ENCODE measurements at regions not wholly inside any gene's neighbourhood (a gene's known extent, or its start where the extent isn't known, plus 50 kb on each side); places are given as distances from the start of the nearest gene placed in this dataset.

DNA sequence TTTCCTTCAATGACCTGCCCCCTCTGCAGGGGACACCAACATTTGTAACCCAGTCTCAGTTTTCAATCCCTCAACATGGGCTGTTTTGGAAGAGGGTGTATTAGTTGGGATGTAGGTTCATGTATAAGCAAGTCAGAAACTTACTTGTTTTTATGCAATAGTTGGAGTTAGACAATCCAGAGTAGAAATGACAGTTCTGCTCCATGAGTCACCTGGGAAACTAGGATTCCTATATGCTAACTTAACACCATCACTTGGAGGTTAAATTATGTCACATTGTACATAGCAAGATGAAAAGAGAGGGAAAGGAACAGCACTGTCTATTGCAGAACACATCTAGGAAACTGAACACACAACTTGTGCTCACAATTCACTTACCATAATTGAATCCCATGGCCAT lies 436.4 kb downstream of the RFC3 start:
- BruUV-seq (replicated peaks) = no TSS peak
- dilution Hi-C loops (cut with MboI; ENCODE audit: extremely low pct_ligation_motif_present, low sequenced_read_pairs) (no loop called here), intact Hi-C loops (cut with micrococcal nuclease) (no loop called here)
- POLR2A ChIA-PET = no interaction called here
- Histone ChIP-seq H3K9me1 (replicated peaks; ENCODE audit: control insufficient read depth, extremely low read depth, insufficient read depth, low read length) (no peaks in the 10 kb centered on the region), H4K20me1 (replicated peaks; ENCODE audit: control insufficient read depth, extremely low read depth, insufficient read depth, low read length) (no peaks in the 10 kb centered on the region), H3K9ac (replicated peaks; ENCODE audit: extremely low read depth, insufficient read depth, low read length) (no peak overlapping the region), H3K79me2 (ENCODE audit: control insufficient read depth, insufficient read depth, low read length) (no peaks in the 10 kb centered on the region), H3K27ac (ENCODE audit: insufficient read depth, low read depth, low read length) (no peak overlapping the region), H2AFZ (ENCODE audit: low read depth, low read length) (no peak overlapping the region), H3K4me2 (ENCODE audit: insufficient read depth, low read length) (no peak overlapping the region), H3K9me3 (replicated peaks; ENCODE audit: control insufficient read depth, insufficient read depth, low read length) (no peaks in the 10 kb centered on the region), H3K4me1 (ENCODE audit: control insufficient read depth, extremely low read depth, insufficient read depth, low read length) (no peaks in the 10 kb centered on the region), H3K4me3 (replicated peaks in 1 of 3; ENCODE audit: insufficient read depth in 1 of 3, low read depth in 1 of 3, low read length in 3 of 3) (no peak overlapping the region), H3K36me3 (ENCODE audit: control insufficient read depth in 2 of 2, extremely low read depth in 1 of 2, insufficient read depth in 2 of 2, low read length in 2 of 2) (no peaks in the 10 kb centered on the region), H3K27me3 (ENCODE audit: control insufficient read depth in 2 of 2, insufficient read depth in 2 of 2, low read length in 2 of 2) (no peaks in the 10 kb centered on the region)
- TF ChIP-seq GATA2 (IDR thresholded peaks at IDR 0.05; ENCODE audit: insufficient read depth, insufficient read length, low read depth, low read length) = no peak
- TF ChIP-seq, protein P1, sequence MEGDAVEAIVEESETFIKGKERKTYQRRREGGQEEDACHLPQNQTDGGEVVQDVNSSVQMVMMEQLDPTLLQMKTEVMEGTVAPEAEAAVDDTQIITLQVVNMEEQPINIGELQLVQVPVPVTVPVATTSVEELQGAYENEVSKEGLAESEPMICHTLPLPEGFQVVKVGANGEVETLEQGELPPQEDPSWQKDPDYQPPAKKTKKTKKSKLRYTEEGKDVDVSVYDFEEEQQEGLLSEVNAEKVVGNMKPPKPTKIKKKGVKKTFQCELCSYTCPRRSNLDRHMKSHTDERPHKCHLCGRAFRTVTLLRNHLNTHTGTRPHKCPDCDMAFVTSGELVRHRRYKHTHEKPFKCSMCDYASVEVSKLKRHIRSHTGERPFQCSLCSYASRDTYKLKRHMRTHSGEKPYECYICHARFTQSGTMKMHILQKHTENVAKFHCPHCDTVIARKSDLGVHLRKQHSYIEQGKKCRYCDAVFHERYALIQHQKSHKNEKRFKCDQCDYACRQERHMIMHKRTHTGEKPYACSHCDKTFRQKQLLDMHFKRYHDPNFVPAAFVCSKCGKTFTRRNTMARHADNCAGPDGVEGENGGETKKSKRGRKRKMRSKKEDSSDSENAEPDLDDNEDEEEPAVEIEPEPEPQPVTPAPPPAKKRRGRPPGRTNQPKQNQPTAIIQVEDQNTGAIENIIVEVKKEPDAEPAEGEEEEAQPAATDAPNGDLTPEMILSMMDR (IDR thresholded peaks at IDR 0.05; ENCODE audit: extremely low read depth in 1 of 2, insufficient read depth in 1 of 2, low read depth in 1 of 2, low read length in 2 of 2) = no peak
- no peak for TF ChIP-seq FOS (IDR thresholded peaks at IDR 0.05; ENCODE audit: borderline replicate concordance, insufficient read depth, low read length)
- TF ChIP-seq MYC (IDR thresholded peaks at IDR 0.05; ENCODE audit: low read depth, low read length) = no peak
- no peak for TF ChIP-seq POLR2A (IDR thresholded peaks at IDR 0.05; ENCODE audit: low read depth, low read length)
- TF ChIP-seq JUN (IDR thresholded peaks at IDR 0.05; ENCODE audit: borderline replicate concordance, insufficient read depth, insufficient read length, low read depth) = no peak
- TF ChIP-seq, protein P2, sequence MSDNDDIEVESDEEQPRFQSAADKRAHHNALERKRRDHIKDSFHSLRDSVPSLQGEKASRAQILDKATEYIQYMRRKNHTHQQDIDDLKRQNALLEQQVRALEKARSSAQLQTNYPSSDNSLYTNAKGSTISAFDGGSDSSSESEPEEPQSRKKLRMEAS (IDR thresholded peaks at IDR 0.05; ENCODE audit: insufficient read depth, insufficient read length) = no peak
- TF ChIP-seq POLR2AphosphoS5 (IDR thresholded peaks at IDR 0.05; ENCODE audit: insufficient read depth, low read depth, low read length) = no peak
- no peak for TF ChIP-seq EZH2 (IDR thresholded peaks at IDR 0.05; ENCODE audit: borderline replicate concordance, low read depth, low read length, severe bottlenecking)
- FAIRE-seq (no peak), DNase-seq (ENCODE audit: low read depth, low spot score) (no peak)
- CTCF ChIA-PET = no interaction called here
